Left renal cortex interstitium (tissue), 4 donors: ENCODE measurements at regions not wholly inside any gene's neighbourhood (a gene's known extent, or its start where the extent isn't known, plus 50 kb on each side); places are given as distances from the start of the nearest gene placed in this dataset.
"Not testable (repeated sequence)": the region's sequence is repeated elsewhere in the genome, so short reads cannot be mapped to it uniquely, and the experiment has no call there.

Source experiments
- DNase-seq, 4 donors: peaks; one replicate each; pipeline ENCODE4 v3.0.0-alpha.2; 2013; ENCODE audit warnings: low read depth in 4 of 4, low spot score in 2 of 4, missing footprints in 1 of 4

- no peak for DNase-seq
Measured at GRCh38 chr2:195572895-195573683, 83.9 kb upstream of the SLC39A10 start.

DNA sequence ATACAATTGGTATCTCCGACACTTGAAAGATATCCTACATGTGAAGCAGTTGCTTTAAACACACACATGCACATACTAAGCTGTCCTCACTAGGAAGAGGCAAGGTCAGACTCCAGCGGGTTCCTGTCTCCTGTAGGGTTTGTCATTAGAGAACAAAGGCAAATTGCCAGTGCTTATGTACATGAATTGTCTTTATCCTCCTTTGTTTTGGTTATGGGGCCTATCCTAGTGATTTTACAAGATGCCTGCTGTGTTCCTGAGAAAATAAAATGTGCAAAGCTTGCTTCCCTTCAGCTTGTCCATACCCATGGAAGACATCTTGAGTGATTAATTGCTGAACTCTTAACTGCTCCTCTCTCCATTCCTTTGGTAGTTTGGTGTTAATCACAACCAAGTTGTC lies 86.7 kb upstream of the SLC39A10 start:
- DNase-seq: no peak

DNA sequence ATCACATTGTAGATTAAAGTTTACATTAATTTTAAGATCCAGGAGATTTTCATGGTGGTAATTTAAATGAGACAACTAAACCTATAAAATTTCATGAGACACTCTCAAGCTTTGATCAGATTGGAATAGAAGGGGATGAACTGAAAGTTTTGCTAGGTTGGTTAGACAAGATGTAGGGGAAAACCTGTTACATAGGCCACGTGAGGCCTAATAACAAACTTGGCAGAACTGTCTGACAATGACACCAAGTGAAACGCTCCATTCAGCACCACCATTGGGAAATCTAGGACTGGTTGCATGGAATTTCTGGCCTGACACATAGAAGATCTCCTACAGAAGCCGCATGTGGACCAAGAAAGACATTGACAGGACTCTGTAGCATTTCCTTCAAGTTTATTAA lies 87.8 kb upstream of the SLC39A10 start:
- DNase-seq: no peak

- DNase-seq: not testable (repeated sequence)
Measured at GRCh38 chr2:195564625-195565135, 92.3 kb upstream of the SLC39A10 start.

GRCh38 chr2:195563857-195564512 lies 93.0 kb upstream of the SLC39A10 start:
- no peak for DNase-seq

DNA sequence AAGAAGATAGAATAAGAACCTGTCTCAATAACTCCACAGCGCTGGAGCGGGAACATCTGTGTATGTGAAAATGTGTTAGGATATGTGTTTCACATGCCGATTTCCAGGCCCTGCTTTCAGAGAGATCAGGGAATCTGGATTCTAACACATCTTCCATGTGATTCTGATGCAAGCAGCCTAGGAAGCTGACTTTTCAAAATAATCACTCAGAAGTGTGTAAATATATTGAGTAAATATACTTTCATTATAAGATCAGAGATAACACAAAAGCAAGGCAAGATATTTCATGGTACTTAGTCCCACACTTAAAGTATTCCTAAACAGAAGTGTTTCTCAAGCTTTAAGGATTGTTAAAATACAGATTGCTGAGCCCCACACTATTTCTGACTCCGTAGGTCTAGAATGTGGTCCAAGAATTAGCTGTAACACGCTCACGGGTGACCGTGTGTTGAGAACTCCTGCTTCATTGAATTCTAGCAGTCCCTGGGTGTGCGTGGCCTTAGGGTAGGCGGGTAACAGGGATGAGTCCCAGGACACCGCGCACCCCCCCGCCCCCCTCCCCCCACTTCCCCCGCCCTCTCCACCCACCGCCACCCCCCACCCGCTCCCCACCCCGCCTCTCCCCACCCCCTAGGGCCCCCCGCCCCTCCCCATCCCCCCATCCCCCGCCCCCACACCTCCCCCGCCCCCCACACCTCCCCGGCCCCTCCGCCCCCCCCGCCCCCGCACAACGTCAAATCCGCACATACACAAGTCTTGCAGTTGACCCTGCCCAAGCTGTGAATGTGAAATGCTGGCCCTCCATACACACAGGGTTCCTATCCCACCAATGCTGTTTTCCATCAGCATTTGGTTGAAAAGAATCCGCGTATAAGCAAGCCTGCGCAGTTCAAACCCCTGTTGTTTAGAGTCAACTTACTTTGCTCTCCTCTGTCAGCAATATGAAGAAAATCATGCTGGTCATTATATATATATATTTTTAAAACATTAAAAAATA lies 94.2 kb upstream of the SLC39A10 start:
- no peak for DNase-seq

DNA sequence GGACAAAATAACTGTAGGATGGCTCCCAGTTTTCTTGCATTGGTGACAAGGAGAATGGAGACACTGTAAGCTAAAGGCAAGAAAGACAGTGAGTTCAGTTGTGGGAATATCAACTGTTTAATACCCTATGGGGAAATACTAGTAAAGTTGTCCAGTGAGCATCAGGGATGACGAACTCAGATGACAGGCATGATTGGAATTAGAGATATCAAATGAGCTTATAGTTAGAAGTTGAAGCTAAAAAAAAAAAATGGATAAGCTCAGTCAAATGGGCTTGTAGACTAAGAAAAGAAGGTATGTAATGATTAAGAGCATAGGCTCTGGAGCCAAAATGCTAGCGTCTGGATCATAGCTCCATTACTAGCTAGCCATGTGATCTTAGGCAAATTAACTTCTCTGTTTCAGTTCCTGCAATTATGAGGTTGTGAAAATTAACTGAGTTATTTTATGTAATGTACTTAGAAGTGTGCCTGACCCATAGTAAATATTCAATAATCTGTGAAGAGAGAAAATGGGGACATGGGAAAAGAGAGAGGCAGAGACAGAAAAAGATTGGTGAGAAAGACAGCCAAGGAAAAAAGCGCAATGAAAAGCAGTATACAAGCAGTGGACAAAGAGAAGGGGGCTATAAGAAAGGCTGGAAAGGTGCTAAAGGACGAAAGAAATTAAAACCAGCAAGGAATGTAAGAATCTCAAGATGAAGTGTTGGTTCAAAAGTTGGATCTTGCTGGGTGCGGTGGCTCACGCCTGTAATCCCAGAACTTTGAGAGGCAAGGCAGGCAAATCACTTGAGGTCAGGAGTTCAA lies 95.7 kb upstream of the SLC39A10 start:
- DNase-seq: no peak

DNA sequence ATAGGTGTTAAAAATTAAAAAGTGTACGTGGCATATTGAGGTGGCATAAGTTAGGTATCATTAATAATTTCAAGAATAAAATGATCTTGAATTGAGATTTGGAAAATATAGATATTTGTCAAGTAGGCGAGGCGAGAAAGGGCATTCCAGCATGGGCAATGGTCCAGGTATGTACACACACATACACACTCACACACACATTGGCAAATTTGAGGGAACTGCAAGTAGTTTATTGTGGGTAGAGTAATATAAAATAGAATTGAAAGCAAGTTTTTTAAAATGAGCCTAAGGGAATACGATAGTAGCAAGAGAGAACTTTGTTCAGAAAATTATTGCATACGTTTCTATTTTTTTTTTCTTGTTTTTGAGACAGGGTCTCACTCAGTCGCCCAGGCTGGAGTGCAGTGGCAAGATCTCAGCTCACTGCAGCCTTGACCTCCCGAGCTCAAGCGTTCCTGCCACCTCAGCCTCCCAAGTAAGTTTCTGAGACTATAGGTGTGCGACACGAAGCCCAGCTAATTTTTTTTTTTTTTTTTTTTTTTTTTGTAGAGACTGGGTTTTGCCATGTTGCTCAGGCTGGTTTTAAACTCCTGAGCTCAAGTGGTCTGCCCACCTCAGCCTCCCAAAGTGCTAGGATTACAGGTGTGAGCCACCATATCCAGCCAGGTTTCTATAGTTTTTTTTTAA lies 96.7 kb upstream of the SLC39A10 start:
- DNase-seq: no peak

DNA sequence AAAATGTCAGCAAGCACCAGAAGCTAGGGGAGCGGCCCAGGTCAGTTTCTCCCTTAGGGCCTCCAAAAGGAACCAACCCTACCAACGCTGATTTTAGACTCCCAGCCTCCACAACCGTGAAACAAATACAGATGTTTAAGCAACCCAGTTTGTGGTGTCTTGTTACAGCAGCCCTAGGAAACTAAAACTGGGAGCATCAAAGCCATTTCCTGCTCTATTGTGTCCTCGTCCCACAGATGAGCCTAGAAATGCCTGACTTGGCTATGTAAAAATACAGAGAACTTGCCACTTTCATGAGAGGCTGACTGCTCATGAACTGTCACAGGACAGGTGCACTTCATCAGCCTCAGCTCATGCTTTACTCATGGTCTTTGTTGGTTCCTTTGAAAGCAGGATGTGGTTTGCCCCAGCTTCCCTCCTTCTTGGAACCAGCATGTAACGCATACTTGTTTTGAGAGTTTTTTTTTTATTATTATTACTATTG lies 97.6 kb upstream of the SLC39A10 start:
- peak in 3 of 4 donors; percentile 9 to 27 (median 19) for DNase-seq

DNA sequence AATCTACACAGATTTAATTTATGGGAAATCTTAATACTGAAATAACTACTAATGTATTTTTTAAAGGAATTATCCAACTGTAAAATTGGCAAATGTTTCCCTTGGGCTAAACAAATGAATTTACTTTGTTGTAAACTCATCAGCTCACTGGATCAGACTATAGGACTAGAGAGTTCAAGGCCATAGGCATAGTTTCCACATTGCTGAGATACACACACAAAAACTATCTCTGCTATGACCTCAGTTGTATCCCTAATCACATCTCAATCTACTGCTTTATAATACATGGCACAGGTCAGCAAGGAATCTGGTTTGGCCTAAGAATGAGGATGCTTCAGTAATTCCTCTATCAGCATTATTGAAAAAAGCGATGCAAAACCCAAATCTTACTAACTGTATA lies 101.1 kb upstream of the SLC39A10 start:
- DNase-seq: no peak

DNA sequence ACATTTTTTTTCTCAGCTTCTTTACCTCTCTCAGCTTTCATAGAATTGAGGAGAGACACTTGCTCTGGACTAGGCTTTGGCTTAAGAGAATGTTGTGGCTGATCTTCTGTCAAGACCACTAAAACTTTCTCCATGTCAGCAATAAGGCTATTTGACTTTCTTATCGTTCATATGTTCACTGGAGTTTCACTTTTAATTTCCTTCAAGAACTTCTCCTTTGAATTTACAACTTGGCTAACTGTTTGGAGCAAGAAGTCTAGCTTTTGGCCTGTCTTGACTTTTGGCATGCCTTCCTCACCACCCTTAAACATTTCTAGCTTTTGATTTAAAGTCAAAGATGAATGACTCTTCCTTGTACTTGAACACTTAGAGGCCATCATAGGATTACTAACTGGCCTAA lies 104.4 kb upstream of the SLC39A10 start:
- no peak for DNase-seq

GRCh38 chr2:195548198-195548940 lies 108.7 kb upstream of the SLC39A10 start:
- no peak for DNase-seq

GRCh38 chr2:195547268-195547840 lies 109.7 kb upstream of the SLC39A10 start:
- DNase-seq: not testable (repeated sequence)

GRCh38 chr2:195545811-195546210 lies 111.2 kb upstream of the SLC39A10 start:
- DNase-seq: no peak

- no peak for DNase-seq
Measured at GRCh38 chr2:195543902-195544894, 112.8 kb upstream of the SLC39A10 start.

GRCh38 chr2:195543063-195543462 lies 114.0 kb upstream of the SLC39A10 start:
- no peak for DNase-seq

GRCh38 chr2:195542067-195542466 lies 115.0 kb upstream of the SLC39A10 start:
- DNase-seq: no peak
